ENCODE measurements at regions not wholly inside any gene's neighbourhood (a gene's known extent, or its start where the extent isn't known, plus 50 kb on each side); places are given as distances from the start of the nearest gene placed in this dataset.

- no peak for DNase-seq
These were observed 90.1 kb upstream of the NEURL1B start for GRCh38 chr5:172550996-172551395.

GRCh38 chr5:172550096-172550765 is 90.8 kb upstream of the NEURL1B start:
- intact Hi-C loops (cut with DNase I; ENCODE audit: low total_unique reads): no loop called here
- no peak for DNase-seq
- H3K27ac ChIP-seq: no peak overlapping the region
- H3K4me3 ChIP-seq: no peak overlapping the region
- H3K4me1 ChIP-seq: peaks cover 9% of the 10 kb centered on the region
- TF ChIP-seq CTCF (IDR thresholded peaks at IDR 0.05) (no peak), POLR2A (IDR thresholded peaks at IDR 0.05) (no peak)
- no peaks in the 10 kb centered on the region for H3K27me3 ChIP-seq
- no peaks in the 10 kb centered on the region for H3K36me3 ChIP-seq (ENCODE audit: low read depth, missing control alignments)
- WGBS, 2 donors: 69 to 77% methylated on average over 4 to 9 of the region's 9 CpGs
- H3K9me3 ChIP-seq: no peaks in the 10 kb centered on the region

More at GRCh38 chr5:172550996-172551395, 90.1 kb upstream of the NEURL1B start:
- Histone ChIP-seq H3K4me1 (peaks cover 9% of the 10 kb centered on the region), H3K27me3 (no peaks in the 10 kb centered on the region), H3K36me3 (ENCODE audit: low read depth, missing control alignments) (no peaks in the 10 kb centered on the region), H3K27ac (no peak overlapping the region), H3K4me3 (no peak overlapping the region), H3K9me3 (no peaks in the 10 kb centered on the region)
- TF ChIP-seq CTCF (IDR thresholded peaks at IDR 0.05): no peak
- TF ChIP-seq POLR2A (IDR thresholded peaks at IDR 0.05): no peak
- 82 to 100% methylated on average over 5 to 9 of the region's 9 CpGs for WGBS, 2 donors
- intact Hi-C loops (cut with DNase I; ENCODE audit: low total_unique reads): no loop called here

- H3K4me1 ChIP-seq: peaks cover 9% of the 10 kb centered on the region
These were observed 91.4 kb upstream of the NEURL1B start for GRCh38 chr5:172549696-172550095.

GRCh38 chr5:172548981-172549687 is 91.9 kb upstream of the NEURL1B start:
- H3K4me1 ChIP-seq: peaks cover 9% of the 10 kb centered on the region
- H3K36me3 ChIP-seq (ENCODE audit: low read depth, missing control alignments): no peaks in the 10 kb centered on the region
- TF ChIP-seq CTCF (IDR thresholded peaks at IDR 0.05): no peak
- no peak for TF ChIP-seq POLR2A (IDR thresholded peaks at IDR 0.05)
- no peak overlapping the region for H3K27ac ChIP-seq
- 90 to 91% methylated on average over 14 of the region's 14 CpGs for WGBS, 2 donors
- no peaks in the 10 kb centered on the region for H3K27me3 ChIP-seq
- no peak for DNase-seq
- intact Hi-C loops (cut with DNase I; ENCODE audit: low total_unique reads): no loop called here
- no peaks in the 10 kb centered on the region for H3K9me3 ChIP-seq
- H3K4me3 ChIP-seq: no peak overlapping the region

More at GRCh38 chr5:172549696-172550095, 91.4 kb upstream of the NEURL1B start:
- WGBS, 2 donors: 86 to 90% methylated on average over 12 to 13 of the region's 13 CpGs
- Histone ChIP-seq H3K36me3 (ENCODE audit: low read depth, missing control alignments) (no peaks in the 10 kb centered on the region), H3K9me3 (no peaks in the 10 kb centered on the region), H3K27me3 (no peaks in the 10 kb centered on the region), H3K4me3 (no peak overlapping the region), H3K27ac (no peak overlapping the region)
- intact Hi-C loops (cut with DNase I; ENCODE audit: low total_unique reads): no loop called here
- no peak for DNase-seq
- no peak for TF ChIP-seq POLR2A (IDR thresholded peaks at IDR 0.05)
- TF ChIP-seq CTCF (IDR thresholded peaks at IDR 0.05): no peak
